GM23338 (cell line): ENCODE measurements at regions not wholly inside any gene's neighbourhood (a gene's known extent, or its start where the extent isn't known, plus 50 kb on each side); places are given as distances from the start of the nearest gene placed in this dataset.

Source experiments
- ATAC-seq: fragments of 200-7000 bp; cut with Tn5 transposase; 3 replicates; pipeline ENCODE4 v1.9.1; 2020
- DNase-seq: peaks from one replicate; pipeline ENCODE4 v3.0.0-alpha.2; 2015; ENCODE audit warnings: low spot score
- H2AFZ ChIP-seq: fragments of 200-600 bp; sonication (generic); 2 replicates; pipeline ENCODE4 v1.8.0; 2016; ENCODE audit warnings: antibody characterized with exemption, mild to moderate bottlenecking, moderate library complexity
- H3F3A ChIP-seq: fragments of 200-600 bp; sonication (generic); replicated peaks from 2 replicates; pipeline ENCODE4 v1.8.0; 2017; ENCODE audit warnings: antibody characterized with exemption, mixed run types, low read depth
- H3K27ac ChIP-seq: fragments of 200-600 bp; sonication (generic); 2 replicates; pipeline ENCODE4 v1.6.1; 2016; ENCODE audit warnings: low read depth
- H3K27me3 ChIP-seq: fragments of 200-600 bp; sonication (generic); 2 replicates; pipeline ENCODE4 v1.8.0; 2016; ENCODE audit warnings: mild to moderate bottlenecking, mixed run types, moderate library complexity; ENCODE audit not compliant: insufficient read depth
- H3K36me3 ChIP-seq: fragments of 200-600 bp; sonication (generic); 2 replicates; pipeline ENCODE4 v1.8.0; 2016; ENCODE audit warnings: mild to moderate bottlenecking; ENCODE audit not compliant: insufficient read depth
- H3K4me1 ChIP-seq: fragments of 200-600 bp; sonication (generic); 2 replicates; pipeline ENCODE4 v1.8.0; 2016; ENCODE audit warnings: mild to moderate bottlenecking, moderate library complexity; ENCODE audit not compliant: insufficient read depth
- H3K4me2 ChIP-seq: fragments of 200-600 bp; sonication (generic); 2 replicates; pipeline ENCODE4 v1.7.1; 2017; ENCODE audit warnings: mixed run types
- H3K4me3 ChIP-seq: fragments of 200-600 bp; sonication (generic); 2 replicates; pipeline ENCODE4 v1.6.1; 2016; ENCODE audit warnings: mixed run types
- H3K79me2 ChIP-seq: fragments of 200-600 bp; sonication (generic); replicated peaks from 2 replicates; pipeline ENCODE4 v1.8.0; 2017; ENCODE audit warnings: mild to moderate bottlenecking; ENCODE audit not compliant: insufficient read depth
- H3K9me2 ChIP-seq: fragments of 200-600 bp; sonication (generic); 2 replicates; pipeline ENCODE4 v1.8.0; 2017; ENCODE audit not compliant: insufficient read depth
- H4K20me1 ChIP-seq: fragments of 200-600 bp; sonication (generic); replicated peaks from 2 replicates; pipeline ENCODE4 v1.8.0; 2017; ENCODE audit warnings: mild to moderate bottlenecking; ENCODE audit not compliant: insufficient read depth
- H3K27ac Mint-ChIP-seq: 2 replicates; pipeline ENCODE4 v1.8.0; 2020; ENCODE audit warnings: inconsistent platforms, mild to moderate bottlenecking, moderate library complexity, mixed read lengths
- H3K27me3 Mint-ChIP-seq: 3 replicates; pipeline ENCODE4 v1.8.0; 2022; ENCODE audit warnings: low read depth, mild to moderate bottlenecking, moderate library complexity, mixed read lengths, inconsistent platforms; ENCODE audit not compliant: insufficient read depth, poor library complexity
- H3K36me3 Mint-ChIP-seq: 3 replicates; pipeline ENCODE4 v1.8.0; 2021; ENCODE audit warnings: low read depth, mild to moderate bottlenecking, inconsistent platforms, moderate library complexity, mixed read lengths
- H3K4me1 Mint-ChIP-seq: 3 replicates; pipeline ENCODE4 v1.8.0; 2020; ENCODE audit warnings: mild to moderate bottlenecking, inconsistent platforms, mixed read lengths
- H3K4me3 Mint-ChIP-seq: 3 replicates; pipeline ENCODE4 v1.8.0; 2021; ENCODE audit warnings: moderate library complexity, mild to moderate bottlenecking, inconsistent platforms, mixed read lengths
- H3K9me3 Mint-ChIP-seq: 3 replicates; pipeline ENCODE4 v1.8.0; 2020; ENCODE audit warnings: moderate library complexity, mild to moderate bottlenecking, inconsistent platforms, mixed read lengths
- CREB1 ChIP-seq: fragments of 250-450 bp; sonication (Bioruptor Pico); IDR thresholded peaks from 2 replicates; pipeline ENCODE4 v1.5.0; 2020; ENCODE audit warnings: low read depth, mild to moderate bottlenecking, moderate library complexity
- EZH2 ChIP-seq: fragments of 200-600 bp; sonication (generic); IDR thresholded peaks from one replicate; pipeline ENCODE4 v1.8.0; 2017; ENCODE audit warnings: antibody characterized with exemption, mild to moderate bottlenecking, low read depth; ENCODE audit not compliant: unreplicated experiment
- EZH2phosphoT487 ChIP-seq: fragments of 200-600 bp; sonication (generic); IDR thresholded peaks from one replicate; pipeline ENCODE4 v1.8.1; 2018; ENCODE audit warnings: antibody characterized with exemption; ENCODE audit not compliant: unreplicated experiment
- JUNB ChIP-seq: IDR thresholded peaks from one replicate; pipeline ENCODE4 v1.6.1; 2016; ENCODE audit warnings: antibody characterized with exemption; ENCODE audit not compliant: unreplicated experiment
- NANOG ChIP-seq: IDR thresholded peaks from 2 replicates; pipeline ENCODE4 v1.6.1; 2016; ENCODE audit warnings: antibody characterized with exemption, borderline replicate concordance
- POLR2AphosphoS5 ChIP-seq: IDR thresholded peaks from 2 replicates; pipeline ENCODE4 v1.6.1; 2016; ENCODE audit warnings: antibody characterized with exemption, low read depth
- STAT1 ChIP-seq: IDR thresholded peaks from one replicate; pipeline ENCODE4 v1.6.1; 2016; ENCODE audit warnings: antibody characterized with exemption; ENCODE audit not compliant: unreplicated experiment
- ZNF114 ChIP-seq: fragments of 250-450 bp; sonication (Bioruptor Pico); IDR thresholded peaks from 2 replicates; pipeline ENCODE4 v1.5.0; 2020; ENCODE audit warnings: mild to moderate bottlenecking, moderate library complexity
- ZNF331 ChIP-seq: fragments of 250-450 bp; sonication (Bioruptor Pico); IDR thresholded peaks from 2 replicates; pipeline ENCODE4 v1.5.0; 2020; ENCODE audit warnings: low read depth, mild to moderate bottlenecking, moderate library complexity
- TF ChIP-seq, protein P1 (sequence below): IDR thresholded peaks from 2 replicates; pipeline ENCODE4 v1.6.1; 2016; ENCODE audit warnings: antibody characterized with exemption
- TF ChIP-seq, protein P2 (sequence below), 2 experiments: fragments of 200-600 bp in 1 of 2; sonication (generic) in 1 of 2; conservative IDR thresholded peaks; 2 replicates each; pipeline versions ENCODE4 v1.5.1 to v1.6.1; 2016 to 2017; ENCODE audit warnings: antibody characterized with exemption in 2 of 2, low read depth in 2 of 2, mild to moderate bottlenecking in 2 of 2, moderate library complexity in 1 of 2
- TF ChIP-seq, protein P3 (sequence below): IDR thresholded peaks from one replicate; pipeline ENCODE4 v1.6.1; 2018; ENCODE audit warnings: antibody characterized with exemption; ENCODE audit not compliant: unreplicated experiment
- TF ChIP-seq, protein P4 (sequence below): fragments of 250-450 bp; sonication (Bioruptor Pico); IDR thresholded peaks from 2 replicates; pipeline ENCODE4 v1.5.0; 2020; ENCODE audit warnings: mild to moderate bottlenecking, moderate library complexity

DNA sequence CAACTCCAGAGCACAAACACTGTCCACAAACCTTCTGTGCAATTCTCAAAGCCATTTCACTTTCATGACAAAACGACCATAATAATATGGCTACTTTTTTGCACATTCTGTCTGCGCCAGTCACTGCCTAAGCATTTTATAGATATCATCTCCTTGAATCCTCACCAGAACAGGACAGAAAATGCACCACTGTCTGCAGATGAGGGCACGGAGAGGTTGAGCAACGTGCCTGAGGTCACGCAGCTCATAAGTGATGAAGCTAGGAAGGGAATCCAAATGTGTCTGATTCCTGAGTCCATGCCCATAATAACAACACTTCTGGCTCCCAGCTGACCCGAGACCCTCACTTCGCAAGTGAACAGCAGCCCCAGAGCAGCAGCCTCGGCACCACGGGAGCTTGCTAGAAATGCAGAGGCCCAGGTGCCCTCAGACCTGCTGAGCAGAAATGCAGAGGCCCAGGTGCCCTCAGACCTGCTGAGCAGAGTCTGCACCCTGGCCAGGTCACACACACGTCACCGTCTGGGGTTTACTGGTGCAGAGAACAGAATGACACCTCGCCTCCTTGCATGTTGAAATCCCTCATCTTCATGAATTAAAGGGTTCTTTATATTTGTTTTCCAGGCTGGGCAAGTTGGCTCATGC, 265.2 kb downstream of the BMP7 start:
- Mint-ChIP-seq H3K4me1 (peaks cover 11% of the 10 kb centered on the region), H3K9me3 (peaks cover 19% of the 10 kb centered on the region), H3K27ac (no peak overlapping the region), H3K36me3 (0 out of 3 replicates have a peak, but pooled peaks cover 4% of the 10 kb centered on the region), H3K27me3 (peaks cover 11% of the 10 kb centered on the region), H3K4me3 (no peak overlapping the region)
- Histone ChIP-seq H3K36me3 (no peaks in the 10 kb centered on the region), H3K4me2 (no peak overlapping the region), H3K4me3 (no peak overlapping the region), H3K27ac (no peak overlapping the region), H4K20me1 (no peaks in the 10 kb centered on the region), H3K79me2 (no peaks in the 10 kb centered on the region), H3K4me1 (no peaks in the 10 kb centered on the region), H3K27me3 (no peaks in the 10 kb centered on the region), H2AFZ (no peak overlapping the region), H3F3A (no peaks in the 10 kb centered on the region), H3K9me2 (no peaks in the 10 kb centered on the region; the same call in 1 of the 2 replicates)
- TF ChIP-seq NANOG (no peak), ZNF114 (CRISPR knock-in tag) (no peak), JUNB (no peak), CREB1 (CRISPR knock-in tag) (no peak), POLR2AphosphoS5 (no peak), ZNF331 (CRISPR knock-in tag) (no peak), EZH2phosphoT487 (no peak), STAT1 (no peak), EZH2 (no peak)
- TF ChIP-seq, protein P1, sequence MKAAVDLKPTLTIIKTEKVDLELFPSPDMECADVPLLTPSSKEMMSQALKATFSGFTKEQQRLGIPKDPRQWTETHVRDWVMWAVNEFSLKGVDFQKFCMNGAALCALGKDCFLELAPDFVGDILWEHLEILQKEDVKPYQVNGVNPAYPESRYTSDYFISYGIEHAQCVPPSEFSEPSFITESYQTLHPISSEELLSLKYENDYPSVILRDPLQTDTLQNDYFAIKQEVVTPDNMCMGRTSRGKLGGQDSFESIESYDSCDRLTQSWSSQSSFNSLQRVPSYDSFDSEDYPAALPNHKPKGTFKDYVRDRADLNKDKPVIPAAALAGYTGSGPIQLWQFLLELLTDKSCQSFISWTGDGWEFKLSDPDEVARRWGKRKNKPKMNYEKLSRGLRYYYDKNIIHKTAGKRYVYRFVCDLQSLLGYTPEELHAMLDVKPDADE: no peak
- TF ChIP-seq, protein P2, sequence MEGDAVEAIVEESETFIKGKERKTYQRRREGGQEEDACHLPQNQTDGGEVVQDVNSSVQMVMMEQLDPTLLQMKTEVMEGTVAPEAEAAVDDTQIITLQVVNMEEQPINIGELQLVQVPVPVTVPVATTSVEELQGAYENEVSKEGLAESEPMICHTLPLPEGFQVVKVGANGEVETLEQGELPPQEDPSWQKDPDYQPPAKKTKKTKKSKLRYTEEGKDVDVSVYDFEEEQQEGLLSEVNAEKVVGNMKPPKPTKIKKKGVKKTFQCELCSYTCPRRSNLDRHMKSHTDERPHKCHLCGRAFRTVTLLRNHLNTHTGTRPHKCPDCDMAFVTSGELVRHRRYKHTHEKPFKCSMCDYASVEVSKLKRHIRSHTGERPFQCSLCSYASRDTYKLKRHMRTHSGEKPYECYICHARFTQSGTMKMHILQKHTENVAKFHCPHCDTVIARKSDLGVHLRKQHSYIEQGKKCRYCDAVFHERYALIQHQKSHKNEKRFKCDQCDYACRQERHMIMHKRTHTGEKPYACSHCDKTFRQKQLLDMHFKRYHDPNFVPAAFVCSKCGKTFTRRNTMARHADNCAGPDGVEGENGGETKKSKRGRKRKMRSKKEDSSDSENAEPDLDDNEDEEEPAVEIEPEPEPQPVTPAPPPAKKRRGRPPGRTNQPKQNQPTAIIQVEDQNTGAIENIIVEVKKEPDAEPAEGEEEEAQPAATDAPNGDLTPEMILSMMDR (conservative IDR thresholded peaks at IDR 0.05; ENCODE audit: low read depth in 2 of 2): no peak
- TF ChIP-seq, protein P3, sequence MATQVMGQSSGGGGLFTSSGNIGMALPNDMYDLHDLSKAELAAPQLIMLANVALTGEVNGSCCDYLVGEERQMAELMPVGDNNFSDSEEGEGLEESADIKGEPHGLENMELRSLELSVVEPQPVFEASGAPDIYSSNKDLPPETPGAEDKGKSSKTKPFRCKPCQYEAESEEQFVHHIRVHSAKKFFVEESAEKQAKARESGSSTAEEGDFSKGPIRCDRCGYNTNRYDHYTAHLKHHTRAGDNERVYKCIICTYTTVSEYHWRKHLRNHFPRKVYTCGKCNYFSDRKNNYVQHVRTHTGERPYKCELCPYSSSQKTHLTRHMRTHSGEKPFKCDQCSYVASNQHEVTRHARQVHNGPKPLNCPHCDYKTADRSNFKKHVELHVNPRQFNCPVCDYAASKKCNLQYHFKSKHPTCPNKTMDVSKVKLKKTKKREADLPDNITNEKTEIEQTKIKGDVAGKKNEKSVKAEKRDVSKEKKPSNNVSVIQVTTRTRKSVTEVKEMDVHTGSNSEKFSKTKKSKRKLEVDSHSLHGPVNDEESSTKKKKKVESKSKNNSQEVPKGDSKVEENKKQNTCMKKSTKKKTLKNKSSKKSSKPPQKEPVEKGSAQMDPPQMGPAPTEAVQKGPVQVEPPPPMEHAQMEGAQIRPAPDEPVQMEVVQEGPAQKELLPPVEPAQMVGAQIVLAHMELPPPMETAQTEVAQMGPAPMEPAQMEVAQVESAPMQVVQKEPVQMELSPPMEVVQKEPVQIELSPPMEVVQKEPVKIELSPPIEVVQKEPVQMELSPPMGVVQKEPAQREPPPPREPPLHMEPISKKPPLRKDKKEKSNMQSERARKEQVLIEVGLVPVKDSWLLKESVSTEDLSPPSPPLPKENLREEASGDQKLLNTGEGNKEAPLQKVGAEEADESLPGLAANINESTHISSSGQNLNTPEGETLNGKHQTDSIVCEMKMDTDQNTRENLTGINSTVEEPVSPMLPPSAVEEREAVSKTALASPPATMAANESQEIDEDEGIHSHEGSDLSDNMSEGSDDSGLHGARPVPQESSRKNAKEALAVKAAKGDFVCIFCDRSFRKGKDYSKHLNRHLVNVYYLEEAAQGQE: no peak
- TF ChIP-seq, protein P4, sequence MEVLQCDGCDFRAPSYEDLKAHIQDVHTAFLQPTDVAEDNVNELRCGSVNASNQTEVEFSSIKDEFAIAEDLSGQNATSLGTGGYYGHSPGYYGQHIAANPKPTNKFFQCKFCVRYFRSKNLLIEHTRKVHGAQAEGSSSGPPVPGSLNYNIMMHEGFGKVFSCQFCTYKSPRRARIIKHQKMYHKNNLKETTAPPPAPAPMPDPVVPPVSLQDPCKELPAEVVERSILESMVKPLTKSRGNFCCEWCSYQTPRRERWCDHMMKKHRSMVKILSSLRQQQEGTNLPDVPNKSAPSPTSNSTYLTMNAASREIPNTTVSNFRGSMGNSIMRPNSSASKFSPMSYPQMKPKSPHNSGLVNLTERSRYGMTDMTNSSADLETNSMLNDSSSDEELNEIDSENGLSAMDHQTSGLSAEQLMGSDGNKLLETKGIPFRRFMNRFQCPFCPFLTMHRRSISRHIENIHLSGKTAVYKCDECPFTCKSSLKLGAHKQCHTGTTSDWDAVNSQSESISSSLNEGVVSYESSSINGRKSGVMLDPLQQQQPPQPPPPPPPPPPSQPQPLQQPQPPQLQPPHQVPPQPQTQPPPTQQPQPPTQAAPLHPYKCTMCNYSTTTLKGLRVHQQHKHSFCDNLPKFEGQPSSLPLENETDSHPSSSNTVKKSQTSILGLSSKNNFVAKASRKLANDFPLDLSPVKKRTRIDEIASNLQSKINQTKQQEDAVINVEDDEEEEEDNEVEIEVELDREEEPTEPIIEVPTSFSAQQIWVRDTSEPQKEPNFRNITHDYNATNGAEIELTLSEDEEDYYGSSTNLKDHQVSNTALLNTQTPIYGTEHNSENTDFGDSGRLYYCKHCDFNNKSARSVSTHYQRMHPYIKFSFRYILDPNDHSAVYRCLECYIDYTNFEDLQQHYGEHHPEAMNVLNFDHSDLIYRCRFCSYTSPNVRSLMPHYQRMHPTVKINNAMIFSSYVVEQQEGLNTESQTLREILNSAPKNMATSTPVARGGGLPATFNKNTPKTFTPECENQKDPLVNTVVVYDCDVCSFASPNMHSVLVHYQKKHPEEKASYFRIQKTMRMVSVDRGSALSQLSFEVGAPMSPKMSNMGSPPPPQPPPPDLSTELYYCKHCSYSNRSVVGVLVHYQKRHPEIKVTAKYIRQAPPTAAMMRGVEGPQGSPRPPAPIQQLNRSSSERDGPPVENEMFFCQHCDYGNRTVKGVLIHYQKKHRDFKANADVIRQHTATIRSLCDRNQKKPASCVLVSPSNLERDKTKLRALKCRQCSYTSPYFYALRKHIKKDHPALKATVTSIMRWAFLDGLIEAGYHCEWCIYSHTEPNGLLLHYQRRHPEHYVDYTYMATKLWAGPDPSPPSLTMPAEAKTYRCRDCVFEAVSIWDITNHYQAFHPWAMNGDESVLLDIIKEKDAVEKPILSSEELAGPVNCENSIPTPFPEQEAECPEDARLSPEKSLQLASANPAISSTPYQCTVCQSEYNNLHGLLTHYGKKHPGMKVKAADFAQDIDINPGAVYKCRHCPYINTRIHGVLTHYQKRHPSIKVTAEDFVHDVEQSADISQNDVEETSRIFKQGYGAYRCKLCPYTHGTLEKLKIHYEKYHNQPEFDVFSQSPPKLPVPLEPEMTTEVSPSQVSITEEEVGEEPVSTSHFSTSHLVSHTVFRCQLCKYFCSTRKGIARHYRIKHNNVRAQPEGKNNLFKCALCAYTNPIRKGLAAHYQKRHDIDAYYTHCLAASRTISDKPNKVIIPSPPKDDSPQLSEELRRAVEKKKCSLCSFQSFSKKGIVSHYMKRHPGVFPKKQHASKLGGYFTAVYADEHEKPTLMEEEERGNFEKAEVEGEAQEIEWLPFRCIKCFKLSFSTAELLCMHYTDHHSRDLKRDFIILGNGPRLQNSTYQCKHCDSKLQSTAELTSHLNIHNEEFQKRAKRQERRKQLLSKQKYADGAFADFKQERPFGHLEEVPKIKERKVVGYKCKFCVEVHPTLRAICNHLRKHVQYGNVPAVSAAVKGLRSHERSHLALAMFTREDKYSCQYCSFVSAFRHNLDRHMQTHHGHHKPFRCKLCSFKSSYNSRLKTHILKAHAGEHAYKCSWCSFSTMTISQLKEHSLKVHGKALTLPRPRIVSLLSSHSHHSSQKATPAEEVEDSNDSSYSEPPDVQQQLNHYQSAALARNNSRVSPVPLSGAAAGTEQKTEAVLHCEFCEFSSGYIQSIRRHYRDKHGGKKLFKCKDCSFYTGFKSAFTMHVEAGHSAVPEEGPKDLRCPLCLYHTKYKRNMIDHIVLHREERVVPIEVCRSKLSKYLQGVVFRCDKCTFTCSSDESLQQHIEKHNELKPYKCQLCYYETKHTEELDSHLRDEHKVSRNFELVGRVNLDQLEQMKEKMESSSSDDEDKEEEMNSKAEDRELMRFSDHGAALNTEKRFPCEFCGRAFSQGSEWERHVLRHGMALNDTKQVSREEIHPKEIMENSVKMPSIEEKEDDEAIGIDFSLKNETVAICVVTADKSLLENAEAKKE (CRISPR knock-in tag): no peak
- ATAC-seq: no peak
- DNase-seq: no peak
